ENCODE measurements at regions not wholly inside any gene's neighbourhood (a gene's known extent, or its start where the extent isn't known, plus 50 kb on each side); places are given as distances from the start of the nearest gene placed in this dataset.

DNA sequence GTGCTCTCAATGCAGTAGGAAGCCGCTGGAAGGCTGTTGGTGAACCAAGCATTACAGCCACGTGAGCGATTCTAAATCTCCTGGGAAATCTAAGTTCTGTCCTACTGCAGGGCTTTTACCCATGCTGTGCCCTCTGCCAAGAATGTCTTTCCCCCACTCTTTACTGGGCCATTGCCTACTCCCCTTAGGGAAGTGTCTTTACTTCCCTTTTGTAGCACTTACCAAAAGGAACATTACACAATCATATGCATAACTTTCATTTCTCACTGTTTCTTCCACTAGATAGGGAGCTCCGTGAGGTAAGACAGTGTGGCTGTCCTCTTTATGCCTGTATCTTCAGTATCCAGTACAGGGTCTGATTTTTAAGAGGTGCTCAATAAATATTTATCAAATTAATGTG is 241.7 kb upstream of the NR4A3 start:
- Histone ChIP-seq H3K27me3 (replicated peaks in 1 of 4; ENCODE audit: control insufficient read depth in 3 of 4, extremely low read depth in 1 of 4, insufficient read depth in 3 of 4, low read length in 3 of 4) (no peaks in the 10 kb centered on the region), H2AK5ac (ENCODE audit: low read depth, low read length) (no peak overlapping the region), H4K91ac (replicated peaks; ENCODE audit: insufficient read length, low read length) (no peak overlapping the region), H3K4me3 (ENCODE audit: extremely low read depth in 1 of 4, insufficient read depth in 2 of 4, low read depth in 3 of 4, low read length in 4 of 4) (no peak overlapping the region), H2AFZ (ENCODE audit: low read length) (no peak overlapping the region), H4K20me1 (replicated peaks in 1 of 2; ENCODE audit: control insufficient read depth in 1 of 2, insufficient read depth in 2 of 2, low read length in 2 of 2) (no peaks in the 10 kb centered on the region), H4K8ac (ENCODE audit: extremely low read depth, insufficient read depth, low read length) (no peak overlapping the region), H3K14ac (ENCODE audit: insufficient read length) (no peak overlapping the region), H3K79me1 (ENCODE audit: low read depth, low read length) (no peaks in the 10 kb centered on the region), H2BK120ac (replicated peaks; ENCODE audit: low read depth, low read length) (no peak overlapping the region), H3K18ac (ENCODE audit: extremely low read depth, low read length) (no peak overlapping the region), H3K27ac (ENCODE audit: low read depth, low read length) (no peak overlapping the region), H2BK5ac (ENCODE audit: low read depth, low read length) (no peak overlapping the region), H2BK12ac (ENCODE audit: low read depth, low read length) (no peak overlapping the region), H3K23me2 (ENCODE audit: low read depth, low read length) (no peaks in the 10 kb centered on the region), H3K79me2 (ENCODE audit: control insufficient read depth in 1 of 2, insufficient read depth in 2 of 2, low read length in 2 of 2) (no peaks in the 10 kb centered on the region), H3K4ac (replicated peaks; ENCODE audit: insufficient read length, low read depth, low read length) (no peak overlapping the region), H3K23ac (ENCODE audit: insufficient read length) (no peak overlapping the region), H3K4me2 (ENCODE audit: insufficient read depth in 1 of 2, low read depth in 2 of 2, low read length in 2 of 2) (no peak overlapping the region), H2BK15ac (ENCODE audit: low read length) (no peak overlapping the region), H3K9me3 (ENCODE audit: insufficient read depth in 2 of 2, low read depth in 1 of 2, low read length in 1 of 2) (peaks cover 7 to 12% of the 10 kb centered on the region in 2 experiments; a peak in 2 of 4 replicates), H2BK20ac (ENCODE audit: low read length) (no peak overlapping the region), H3K4me1 (replicated peaks in 1 of 4; ENCODE audit: control insufficient read depth in 3 of 4, insufficient read depth in 4 of 4, low read length in 3 of 4) (no peaks in the 10 kb centered on the region), H3K56ac (replicated peaks; ENCODE audit: insufficient read length, low read depth, low read length) (no peak overlapping the region), H3K9ac (replicated peaks in 1 of 4; ENCODE audit: extremely low read depth in 1 of 4, low read depth in 3 of 4, low read length in 3 of 4) (no peak overlapping the region), H3K36me3 (ENCODE audit: control insufficient read depth in 2 of 4, insufficient read depth in 4 of 4, low read length in 3 of 4) (no peaks in the 10 kb centered on the region), H4K5ac (ENCODE audit: insufficient read length, low read depth, low read length) (no peak overlapping the region)
- POLR2A ChIA-PET (ENCODE audit: partially characterized antibody), result no interaction called here
- CTCF ChIA-PET (ENCODE audit: partially characterized antibody), result no interaction called here
- DNase-seq (ENCODE audit: low read depth in 1 of 2, low spot score in 2 of 2), result no peak
- FAIRE-seq, result no peak
- WGBS, 2 experiments (ENCODE audit: extremely low coverage in 1 of 2, insufficient coverage in 1 of 2, insufficient read length in 1 of 2, insufficient replicate concordance in 2 of 2, low coverage in 1 of 2, low lambda C conversion rate in 2 of 2, missing lambda C conversion rate in 1 of 2), result 89% methylated on average over 4 of the region's 4 CpGs; no CpG with 5 or more reads in 1 of the 2 experiments
- TF ChIP-seq TAF1 (IDR thresholded peaks at IDR 0.05; ENCODE audit: low read depth, low read length) (no peak), SP2 (IDR thresholded peaks at IDR 0.05; ENCODE audit: low read length) (no peak), ZNF274 (IDR thresholded peaks at IDR 0.05; ENCODE audit: borderline replicate concordance, extremely low read depth, low read length) (no peak), HDAC6 (IDR thresholded peaks at IDR 0.05; ENCODE audit: low read depth, low read length) (no peak), SIN3A (conservative IDR thresholded peaks at IDR 0.05 in 1 of 2, IDR thresholded peaks at IDR 0.05 in 1 of 2; ENCODE audit: low read depth in 1 of 2, low read length in 2 of 2) (no peak), TEAD4 (IDR thresholded peaks at IDR 0.05; ENCODE audit: low read depth, low read length) (no peak), PHF8 (conservative IDR thresholded peaks at IDR 0.05; ENCODE audit: low read depth, low read length) (no peak), SUZ12 (IDR thresholded peaks at IDR 0.05; ENCODE audit: low read length) (no peak), KDM5A (IDR thresholded peaks at IDR 0.05; ENCODE audit: low read length) (no peak), SP1 (IDR thresholded peaks at IDR 0.05; ENCODE audit: low read depth, low read length) (no peak), TAF7 (optimal IDR thresholded peaks at IDR 0.05; ENCODE audit: borderline replicate concordance, low read depth, low read length) (no peak), POLR2A (IDR thresholded peaks at IDR 0.05; ENCODE audit: control extremely low read depth in 1 of 2, low read depth in 2 of 2, low read length in 2 of 2) (no peak), KDM4A (IDR thresholded peaks at IDR 0.05; ENCODE audit: low read depth, low read length, severe bottlenecking) (no peak)
- TF ChIP-seq, protein P1, sequence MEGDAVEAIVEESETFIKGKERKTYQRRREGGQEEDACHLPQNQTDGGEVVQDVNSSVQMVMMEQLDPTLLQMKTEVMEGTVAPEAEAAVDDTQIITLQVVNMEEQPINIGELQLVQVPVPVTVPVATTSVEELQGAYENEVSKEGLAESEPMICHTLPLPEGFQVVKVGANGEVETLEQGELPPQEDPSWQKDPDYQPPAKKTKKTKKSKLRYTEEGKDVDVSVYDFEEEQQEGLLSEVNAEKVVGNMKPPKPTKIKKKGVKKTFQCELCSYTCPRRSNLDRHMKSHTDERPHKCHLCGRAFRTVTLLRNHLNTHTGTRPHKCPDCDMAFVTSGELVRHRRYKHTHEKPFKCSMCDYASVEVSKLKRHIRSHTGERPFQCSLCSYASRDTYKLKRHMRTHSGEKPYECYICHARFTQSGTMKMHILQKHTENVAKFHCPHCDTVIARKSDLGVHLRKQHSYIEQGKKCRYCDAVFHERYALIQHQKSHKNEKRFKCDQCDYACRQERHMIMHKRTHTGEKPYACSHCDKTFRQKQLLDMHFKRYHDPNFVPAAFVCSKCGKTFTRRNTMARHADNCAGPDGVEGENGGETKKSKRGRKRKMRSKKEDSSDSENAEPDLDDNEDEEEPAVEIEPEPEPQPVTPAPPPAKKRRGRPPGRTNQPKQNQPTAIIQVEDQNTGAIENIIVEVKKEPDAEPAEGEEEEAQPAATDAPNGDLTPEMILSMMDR (IDR thresholded peaks at IDR 0.05; ENCODE audit: control extremely low read depth in 1 of 3, insufficient read depth in 1 of 3, low read depth in 1 of 3, low read length in 3 of 3), result no peak
